Neutrophil (primary cell): ENCODE measurements at regions not wholly inside any gene's neighbourhood (a gene's known extent, or its start where the extent isn't known, plus 50 kb on each side); places are given as distances from the start of the nearest gene placed in this dataset.

Experiments
- H3K27ac ChIP-seq: fragments of 200-600 bp; sonication (generic); 2 replicates; pipeline ENCODE4 v1.5.1; 2016; ENCODE audit warnings: mild to moderate bottlenecking, moderate library complexity
- H3K27me3 ChIP-seq: fragments of 200-600 bp; sonication (generic); 2 replicates; pipeline ENCODE4 v1.6.0; 2016; ENCODE audit warnings: mild to moderate bottlenecking
- H3K36me3 ChIP-seq: fragments of 200-600 bp; sonication (generic); 2 replicates; pipeline ENCODE4 v1.5.1; 2017
- H3K4me1 ChIP-seq, 2 experiments: fragments of 200-600 bp in 1 of 2; sonication (generic) in 1 of 2; 1 replicate in 1 of 2; 2 replicates in 1 of 2; pipeline versions ENCODE4 v1.5.1 to v1.6.1; 2013 to 2016; ENCODE audit warnings: low read depth in 1 of 2, low read length in 1 of 2, mild to moderate bottlenecking in 1 of 2, moderate library complexity in 1 of 2; ENCODE audit not compliant: control insufficient read depth in 1 of 2, insufficient read depth in 1 of 2
- H3K4me3 ChIP-seq, 2 experiments: fragments of 200-600 bp in 1 of 2; sonication (generic) in 1 of 2; 1 replicate in 1 of 2; 2 replicates in 1 of 2; pipeline ENCODE4 v1.5.1; 2013 to 2016; ENCODE audit warnings: low read depth in 1 of 2, low read length in 1 of 2, mild to moderate bottlenecking in 1 of 2, moderate library complexity in 1 of 2
- H3K9me3 ChIP-seq: fragments of 200-600 bp; sonication (generic); 2 replicates; pipeline ENCODE4 v1.5.1; 2016
- CTCF ChIP-seq: fragments of 200-600 bp; sonication (generic); IDR thresholded peaks from 2 replicates; pipeline ENCODE4 v1.5.1; 2016; ENCODE audit warnings: antibody characterized with exemption

GRCh38 chr9:119810645-119811429, 441.6 kb upstream of the BRINP1 start:
- no peak overlapping the region for H3K27ac ChIP-seq
- no peaks in the 10 kb centered on the region for H3K36me3 ChIP-seq
- H3K9me3 ChIP-seq = no peaks in the 10 kb centered on the region
- TF ChIP-seq CTCF = no peak
- no peaks in the 10 kb centered on the region for H3K27me3 ChIP-seq
- no peaks in the 10 kb centered on the region for H3K4me1 ChIP-seq
- H3K4me3 ChIP-seq = no peak overlapping the region

GRCh38 chr9:119803679-119804078, 434.4 kb upstream of the BRINP1 start:
- Histone ChIP-seq H3K27ac (no peak overlapping the region), H3K9me3 (no peaks in the 10 kb centered on the region), H3K4me1 (no peaks in the 10 kb centered on the region), H3K4me3 (no peak overlapping the region), H3K36me3 (no peaks in the 10 kb centered on the region), H3K27me3 (no peaks in the 10 kb centered on the region)
- TF ChIP-seq CTCF = no peak

GRCh38 chr9:119802621-119803020, 433.4 kb upstream of the BRINP1 start:
- Histone ChIP-seq H3K27me3 (no peaks in the 10 kb centered on the region), H3K4me3 (no peak overlapping the region), H3K4me1 (no peaks in the 10 kb centered on the region), H3K27ac (no peak overlapping the region), H3K36me3 (no peaks in the 10 kb centered on the region), H3K9me3 (no peaks in the 10 kb centered on the region)
- no peak for TF ChIP-seq CTCF

GRCh38 chr9:119802133-119802532, 432.9 kb upstream of the BRINP1 start:
- Histone ChIP-seq H3K4me3 (no peak overlapping the region), H3K27me3 (no peaks in the 10 kb centered on the region), H3K9me3 (no peaks in the 10 kb centered on the region), H3K27ac (no peak overlapping the region), H3K4me1 (no peaks in the 10 kb centered on the region), H3K36me3 (no peaks in the 10 kb centered on the region)
- TF ChIP-seq CTCF = no peak

GRCh38 chr9:119801311-119801710, 432.1 kb upstream of the BRINP1 start:
- Histone ChIP-seq H3K4me1 (no peaks in the 10 kb centered on the region), H3K36me3 (no peaks in the 10 kb centered on the region)
- TF ChIP-seq CTCF = no peak

More at GRCh38 chr9:119801311-119801710, 432.1 kb upstream of the BRINP1 start:
- Histone ChIP-seq H3K4me3 (no peak overlapping the region), H3K27ac (no peak overlapping the region), H3K27me3 (no peaks in the 10 kb centered on the region), H3K9me3 (no peaks in the 10 kb centered on the region)
